Bronchial epithelial cell (primary cell): ENCODE measurements at regions not wholly inside any gene's neighbourhood (a gene's known extent, or its start where the extent isn't known, plus 50 kb on each side); places are given as distances from the start of the nearest gene placed in this dataset.

Experiments used
- DNase-seq: peaks from one replicate; pipeline ENCODE4 v3.0.0-alpha.2; 2010; ENCODE audit warnings: low read depth
- FAIRE-seq: peaks from 2 replicates; lab custom pipeline; 2011; peaks lifted over from hg19 to GRCh38; lab: Jason Lieb, UNC
- H3K27me3 ChIP-seq: 2 replicates; pipeline ENCODE4 v1.5.1; 2011; ENCODE audit warnings: low read length; ENCODE audit not compliant: control insufficient read depth, insufficient read depth
- H3K36me3 ChIP-seq: 2 replicates; pipeline ENCODE4 v1.5.1; 2011; ENCODE audit warnings: low read length; ENCODE audit not compliant: control insufficient read depth, insufficient read depth
- H3K4me3 ChIP-seq: 2 replicates; pipeline ENCODE4 v1.5.1; 2011; ENCODE audit warnings: mild to moderate bottlenecking, low read depth, low read length, control low read depth
- CTCF ChIP-seq: IDR thresholded peaks from 2 replicates; pipeline ENCODE4 v1.5.1; 2011; ENCODE audit warnings: mild to moderate bottlenecking, moderate library complexity, low read length, control low read depth, inconsistent platforms; ENCODE audit not compliant: insufficient read depth, severe bottlenecking

- no peak for TF ChIP-seq CTCF
- H3K27me3 ChIP-seq, result no peaks in the 10 kb centered on the region
- DNase-seq (no peak), FAIRE-seq (no peak)
- H3K36me3 ChIP-seq, result no peaks in the 10 kb centered on the region
- H3K4me3 ChIP-seq, result no peak overlapping the region
Measured at GRCh38 chr5:4911646-4912403, 228.3 kb upstream of the ADAMTS16 start.

- DNase-seq (no peak), FAIRE-seq (no peak)
- no peak for TF ChIP-seq CTCF
- H3K4me3 ChIP-seq, result no peak overlapping the region
- H3K27me3 ChIP-seq, result no peaks in the 10 kb centered on the region
- H3K36me3 ChIP-seq, result no peaks in the 10 kb centered on the region
Measured at GRCh38 chr5:4921929-4922328, 218.2 kb upstream of the ADAMTS16 start.

GRCh38 chr5:4924577-4924976 is 215.6 kb upstream of the ADAMTS16 start:
- Histone ChIP-seq H3K4me3 (no peak overlapping the region), H3K27me3 (no peaks in the 10 kb centered on the region), H3K36me3 (no peaks in the 10 kb centered on the region)
- DNase-seq (no peak), FAIRE-seq (no peak)
- no peak for TF ChIP-seq CTCF

GRCh38 chr5:4927097-4927496 is 213.0 kb upstream of the ADAMTS16 start:
- FAIRE-seq (no peak), DNase-seq (no peak)
- Histone ChIP-seq H3K36me3 (no peaks in the 10 kb centered on the region), H3K27me3 (no peaks in the 10 kb centered on the region), H3K4me3 (no peak overlapping the region)
- TF ChIP-seq CTCF, result no peak

GRCh38 chr5:4928409-4928808 is 211.7 kb upstream of the ADAMTS16 start:
- Histone ChIP-seq H3K4me3 (no peak overlapping the region), H3K27me3 (no peaks in the 10 kb centered on the region), H3K36me3 (no peaks in the 10 kb centered on the region)
- no peak for TF ChIP-seq CTCF
- DNase-seq (no peak), FAIRE-seq (no peak)
